Chondrocyte (in vitro differentiated cells): ENCODE measurements at regions not wholly inside any gene's neighbourhood (a gene's known extent, or its start where the extent isn't known, plus 50 kb on each side); places are given as distances from the start of the nearest gene placed in this dataset.

Experiments
- DNase-seq: peaks from one replicate; pipeline ENCODE4 v3.0.0; 2021; ENCODE audit warnings: mixed read lengths, low spot score
- H3K27ac Mint-ChIP-seq: one replicate; pipeline ENCODE4 v1.8.0; 2021; ENCODE audit warnings: mild to moderate bottlenecking, moderate library complexity, mixed read lengths; ENCODE audit not compliant: unreplicated experiment
- H3K27me3 Mint-ChIP-seq: 2 replicates; pipeline ENCODE4 v1.8.0; 2021; ENCODE audit warnings: low read depth, mixed read lengths
- H3K36me3 Mint-ChIP-seq: 2 replicates; pipeline ENCODE4 v1.8.0; 2021; ENCODE audit warnings: low read depth, mixed read lengths
- H3K4me1 Mint-ChIP-seq: 2 replicates; pipeline ENCODE4 v1.8.0; 2021; ENCODE audit warnings: low read depth, mild to moderate bottlenecking, mixed read lengths
- H3K4me3 Mint-ChIP-seq: one replicate; pipeline ENCODE4 v1.8.0; 2021; ENCODE audit warnings: mild to moderate bottlenecking, moderate library complexity, mixed read lengths; ENCODE audit not compliant: unreplicated experiment
- H3K9me3 Mint-ChIP-seq: 2 replicates; pipeline ENCODE4 v1.8.0; 2021; ENCODE audit warnings: low read depth, mixed read lengths
- TF ChIP-seq, protein P1 (sequence below): fragments of 200-600 bp; sonication (generic); IDR thresholded peaks from 2 replicates; pipeline ENCODE4 v1.5.0; 2021; ENCODE audit warnings: antibody characterized with exemption, mild to moderate bottlenecking, moderate library complexity

DNA sequence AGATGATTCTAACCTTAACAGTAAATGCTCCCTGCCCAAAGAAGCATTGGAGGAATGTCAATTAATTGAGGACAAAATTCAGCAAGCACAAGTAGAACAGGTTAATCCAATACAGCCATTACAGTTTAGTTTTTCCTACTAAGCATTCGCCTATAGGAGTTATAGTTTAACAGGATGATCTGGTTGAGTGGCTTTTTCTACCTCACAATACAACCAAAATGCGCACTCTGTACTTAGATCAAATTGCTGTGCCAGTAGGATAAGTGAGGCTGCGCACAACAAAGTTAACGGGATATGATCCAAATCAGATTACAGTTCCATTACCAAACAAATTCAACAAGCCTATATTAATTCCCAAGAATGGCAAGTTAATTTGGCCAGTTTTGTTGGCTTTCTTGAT, 117.1 kb upstream of the TRIM24 start:
- TF ChIP-seq, protein P1, sequence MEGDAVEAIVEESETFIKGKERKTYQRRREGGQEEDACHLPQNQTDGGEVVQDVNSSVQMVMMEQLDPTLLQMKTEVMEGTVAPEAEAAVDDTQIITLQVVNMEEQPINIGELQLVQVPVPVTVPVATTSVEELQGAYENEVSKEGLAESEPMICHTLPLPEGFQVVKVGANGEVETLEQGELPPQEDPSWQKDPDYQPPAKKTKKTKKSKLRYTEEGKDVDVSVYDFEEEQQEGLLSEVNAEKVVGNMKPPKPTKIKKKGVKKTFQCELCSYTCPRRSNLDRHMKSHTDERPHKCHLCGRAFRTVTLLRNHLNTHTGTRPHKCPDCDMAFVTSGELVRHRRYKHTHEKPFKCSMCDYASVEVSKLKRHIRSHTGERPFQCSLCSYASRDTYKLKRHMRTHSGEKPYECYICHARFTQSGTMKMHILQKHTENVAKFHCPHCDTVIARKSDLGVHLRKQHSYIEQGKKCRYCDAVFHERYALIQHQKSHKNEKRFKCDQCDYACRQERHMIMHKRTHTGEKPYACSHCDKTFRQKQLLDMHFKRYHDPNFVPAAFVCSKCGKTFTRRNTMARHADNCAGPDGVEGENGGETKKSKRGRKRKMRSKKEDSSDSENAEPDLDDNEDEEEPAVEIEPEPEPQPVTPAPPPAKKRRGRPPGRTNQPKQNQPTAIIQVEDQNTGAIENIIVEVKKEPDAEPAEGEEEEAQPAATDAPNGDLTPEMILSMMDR = no peak
- H3K9me3 Mint-ChIP-seq = peaks cover 70% of the 10 kb centered on the region
- H3K27ac Mint-ChIP-seq = no peak overlapping the region
- no peak overlapping the region for H3K4me3 Mint-ChIP-seq
- no peak for DNase-seq
- H3K27me3 Mint-ChIP-seq = no peaks in the 10 kb centered on the region
- H3K4me1 Mint-ChIP-seq = peaks cover 6% of the 10 kb centered on the region
- H3K36me3 Mint-ChIP-seq = peaks cover 17% of the 10 kb centered on the region

DNA sequence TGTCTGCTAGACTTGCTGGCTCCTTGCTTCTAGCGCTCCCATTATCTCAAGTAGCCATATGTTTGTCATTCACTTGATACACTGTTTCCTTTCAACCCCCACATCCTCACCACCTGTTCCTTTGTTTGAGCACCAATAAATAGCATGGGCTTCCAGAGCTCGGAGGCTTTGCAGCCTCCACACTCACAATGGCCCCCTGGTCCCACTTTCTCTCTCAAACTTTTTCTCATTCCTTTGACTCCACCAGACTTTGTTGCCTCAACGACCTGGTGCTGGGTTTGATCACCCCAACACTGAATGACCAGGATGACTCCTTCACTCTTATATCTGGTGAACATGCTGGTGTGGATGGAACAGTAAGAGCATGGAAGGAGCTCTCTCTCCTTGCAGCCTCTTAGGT, 114.5 kb upstream of the TRIM24 start:
- TF ChIP-seq, protein P1 = no peak
- H3K36me3 Mint-ChIP-seq = peaks cover 9% of the 10 kb centered on the region
- no peak overlapping the region for H3K4me3 Mint-ChIP-seq
- no peaks in the 10 kb centered on the region for H3K27me3 Mint-ChIP-seq
- no peak for DNase-seq
- no peak overlapping the region for H3K27ac Mint-ChIP-seq
- H3K4me1 Mint-ChIP-seq = no peaks in the 10 kb centered on the region
- peaks cover 53% of the 10 kb centered on the region for H3K9me3 Mint-ChIP-seq

DNA sequence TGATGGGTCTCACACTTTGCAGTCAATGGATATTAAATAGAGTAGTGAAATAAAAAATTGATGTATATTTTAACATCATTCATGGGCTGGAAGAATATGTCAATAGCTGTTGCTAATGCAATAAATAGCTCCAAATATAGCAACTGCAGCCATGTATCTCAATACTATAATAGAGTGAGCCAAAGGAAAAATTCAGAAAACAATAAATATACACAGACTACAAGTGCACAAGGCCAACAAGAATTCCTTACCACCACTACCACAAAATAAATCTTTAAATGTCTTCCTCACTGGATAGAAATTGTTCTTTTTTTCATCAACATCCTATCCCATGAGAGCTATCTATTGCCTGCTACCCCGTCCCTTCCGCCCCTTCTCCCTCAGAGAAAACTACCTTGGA, 113.1 kb upstream of the TRIM24 start:
- peaks cover 14% of the 10 kb centered on the region for H3K36me3 Mint-ChIP-seq
- H3K27ac Mint-ChIP-seq = no peak overlapping the region
- H3K9me3 Mint-ChIP-seq = peaks cover 46% of the 10 kb centered on the region

DNA sequence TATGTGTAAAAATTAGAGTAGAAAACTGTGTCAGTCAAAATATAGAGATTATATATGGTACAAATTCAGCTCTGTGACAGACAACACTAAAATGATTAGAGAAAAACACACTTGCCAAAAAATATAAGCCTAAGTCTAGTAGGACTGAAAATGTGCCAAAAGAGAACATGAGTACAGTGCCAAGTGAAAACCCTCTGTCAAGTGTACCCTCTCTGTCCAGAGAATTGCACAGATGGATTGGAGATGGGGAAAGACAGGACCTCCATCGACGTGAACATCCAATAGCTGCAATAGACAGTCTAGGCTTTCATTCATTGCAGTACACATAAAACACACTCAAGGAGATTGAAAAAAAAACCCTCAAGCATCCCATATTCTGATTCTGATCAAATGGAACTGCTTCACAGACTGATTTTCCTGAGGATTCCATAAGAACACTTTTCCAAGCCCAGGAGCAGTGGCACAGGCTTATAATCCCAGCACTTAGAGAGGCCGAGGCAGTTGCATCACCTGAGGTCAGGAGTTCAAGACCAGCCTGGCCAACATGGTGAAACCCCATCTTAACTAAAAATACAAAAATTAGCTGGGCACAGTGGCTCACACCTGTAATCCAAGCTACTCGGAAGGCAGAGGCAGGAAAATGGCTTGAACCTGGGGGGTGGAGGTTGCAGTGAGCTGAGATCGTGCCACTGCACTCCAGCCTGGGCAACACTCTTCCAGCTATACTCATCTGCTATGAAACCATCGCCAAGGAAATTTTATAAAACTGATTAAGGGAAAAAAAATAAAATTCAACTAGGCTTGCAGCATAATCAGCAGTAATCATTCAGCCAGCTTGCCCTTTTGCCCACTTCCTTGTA, 110.0 kb upstream of the TRIM24 start:
- DNase-seq = no peak
- peaks cover 27% of the 10 kb centered on the region for H3K9me3 Mint-ChIP-seq
- no peaks in the 10 kb centered on the region for H3K4me1 Mint-ChIP-seq
- TF ChIP-seq, protein P1 = no peak
- H3K36me3 Mint-ChIP-seq = peaks cover 12% of the 10 kb centered on the region
- no peak overlapping the region for H3K27ac Mint-ChIP-seq
- H3K4me3 Mint-ChIP-seq = no peak overlapping the region
- no peaks in the 10 kb centered on the region for H3K27me3 Mint-ChIP-seq

More for the DNA sequence above, 113.1 kb upstream of the TRIM24 start:
- no peaks in the 10 kb centered on the region for H3K27me3 Mint-ChIP-seq
- TF ChIP-seq, protein P1 = no peak
- no peak overlapping the region for H3K4me3 Mint-ChIP-seq
- DNase-seq = no peak
- H3K4me1 Mint-ChIP-seq = no peaks in the 10 kb centered on the region

DNA sequence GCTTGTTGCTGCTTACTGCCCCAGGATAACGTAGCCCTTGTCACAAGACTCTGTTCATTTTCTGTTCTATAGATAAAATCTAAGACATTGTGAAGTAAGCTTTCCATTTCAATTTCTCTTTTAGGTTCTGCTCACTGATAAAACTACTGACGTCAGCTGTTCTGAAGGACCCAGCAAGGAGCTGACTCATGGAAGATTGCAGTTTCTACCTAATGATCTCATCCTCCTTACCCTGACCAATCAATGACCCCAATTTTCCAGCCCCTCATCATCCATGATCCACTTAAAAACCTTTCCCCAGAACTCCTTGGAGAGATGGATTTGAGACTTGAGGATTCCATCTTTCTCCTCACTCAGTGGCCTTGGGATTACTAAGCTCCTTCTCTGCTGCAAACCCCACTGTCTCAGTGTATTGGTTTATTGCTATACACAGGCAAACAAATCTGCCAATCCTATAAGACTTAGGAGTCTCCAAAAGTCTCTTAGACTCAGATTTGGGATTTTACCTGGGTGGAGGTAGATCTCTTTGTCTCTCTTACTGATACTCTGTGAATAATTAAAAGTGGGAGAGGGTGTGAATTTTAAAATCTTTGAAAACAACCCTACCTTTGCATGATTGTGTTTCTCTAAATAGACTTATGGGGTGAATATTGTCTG, 109.2 kb upstream of the TRIM24 start:
- H3K27me3 Mint-ChIP-seq = no peaks in the 10 kb centered on the region
- no peaks in the 10 kb centered on the region for H3K4me1 Mint-ChIP-seq
- H3K4me3 Mint-ChIP-seq = no peak overlapping the region
- H3K27ac Mint-ChIP-seq = no peak overlapping the region
- H3K36me3 Mint-ChIP-seq = peaks cover 8% of the 10 kb centered on the region
- DNase-seq = no peak
- H3K9me3 Mint-ChIP-seq = peaks cover 21% of the 10 kb centered on the region
- TF ChIP-seq, protein P1 = no peak
